HCT116 (cell line): ENCODE measurements at regions not wholly inside any gene's neighbourhood (a gene's known extent, or its start where the extent isn't known, plus 50 kb on each side); places are given as distances from the start of the nearest gene placed in this dataset.

Source experiments
- ATAC-seq: fragments of 200-7000 bp; cut with Tn5 transposase; 2 replicates; pipeline ENCODE4 v1.9.1; 2020; ENCODE audit warnings: mild to moderate bottlenecking, moderate library complexity
- BruUV-seq: library from RNA; stranded (reverse); fragments of 400-500 nt; replicated peaks from 2 replicates; lab custom pipeline; 2021; lab: Mats Ljungman, UMichigan
- CTCF ChIA-PET: fragments of 300-600 bp; sonication (Branson Sonifier 250); formaldehyde crosslinking; loops from one replicate; lab custom pipeline; 2021; ENCODE audit warnings: antibody characterized with exemption; lab: Charles Lee
- POLR2A ChIA-PET: fragments of 300-600, 350-600 bp; sonication (Branson Sonifier 250); formaldehyde crosslinking; loops from one replicate; lab custom pipeline; 2021; ENCODE audit warnings: antibody characterized with exemption; lab: Charles Lee
- RAD21 ChIA-PET, 2 experiments: fragments of 300-600 bp; sonication (Branson Sonifier 250); formaldehyde crosslinking; loops; one replicate each; lab custom pipeline; 2023; ENCODE audit warnings: low total read pairs in 2 of 2; ENCODE audit not compliant: uncharacterized antibody in 2 of 2, unreplicated experiment in 2 of 2, low non-redundant PET in 1 of 2; lab: Charles Lee
- DNase-seq: peaks from one replicate; pipeline ENCODE4 v3.0.0-alpha.2; 2010; ENCODE audit warnings: low read depth, low spot score
- H2AFZ ChIP-seq: fragments of 200-600 bp; shearing (Covaris generic), sonication (generic); 2 replicates; pipeline ENCODE4 v1.6.1; 2017; ENCODE audit warnings: low read depth, mixed run types, mixed read lengths, antibody characterized with exemption, low read length; ENCODE audit not compliant: poor library complexity, severe bottlenecking
- H3K27ac ChIP-seq: 2 replicates; pipeline ENCODE4 v1.5.1; 2012; ENCODE audit warnings: low read depth, low read length
- H3K27me3 ChIP-seq: fragments of 200-600 bp; sonication (generic); 2 replicates; pipeline ENCODE4 v1.6.1; 2016; ENCODE audit warnings: mixed run types, low read length, mixed read lengths; ENCODE audit not compliant: insufficient read depth
- H3K36me3 ChIP-seq, 2 experiments: fragments of 200-500 bp in 1 of 2; fragments of 200-600 bp in 1 of 2; sonication (Bioruptor generic) in 1 of 2; sonication (generic) in 1 of 2; 2 replicates each; pipeline versions ENCODE4 v1.5.1 to v1.6.1; 2014 to 2016; ENCODE audit warnings: low read length in 2 of 2, inconsistent platforms in 1 of 2, mixed read lengths in 1 of 2, mixed run types in 1 of 2; ENCODE audit not compliant: insufficient read depth in 2 of 2, control insufficient read depth in 1 of 2
- H3K4me1 ChIP-seq, 2 experiments: fragments of 200-600 bp in 1 of 2; sonication (generic) in 1 of 2; 2 replicates each; pipeline versions ENCODE4 v1.5.1 to v1.6.1; 2012 to 2017; ENCODE audit warnings: low read length in 2 of 2, inconsistent platforms in 1 of 2, mild to moderate bottlenecking in 1 of 2, mixed read lengths in 1 of 2, mixed run types in 1 of 2, moderate library complexity in 1 of 2; ENCODE audit not compliant: insufficient read depth in 2 of 2, control insufficient read depth in 1 of 2
- H3K4me2 ChIP-seq: fragments of 200-600 bp; sonication (generic); 2 replicates; pipeline ENCODE4 v1.6.1; 2017; ENCODE audit warnings: mixed run types, low read length, mixed read lengths
- H3K4me3 ChIP-seq, 2 experiments: fragments of 200-600 bp in 1 of 2; sonication (generic) in 1 of 2; replicated peaks in 1 of 2; 2 replicates each; pipeline ENCODE4 v1.5.1; 2011 to 2016; ENCODE audit warnings: low read length in 2 of 2, control low read depth in 1 of 2, low read depth in 1 of 2, mild to moderate bottlenecking in 1 of 2, mixed read lengths in 1 of 2, mixed run types in 1 of 2
- H3K79me2 ChIP-seq: fragments of 200-600 bp; sonication (generic); 2 replicates; pipeline ENCODE4 v1.6.1; 2017; ENCODE audit warnings: mild to moderate bottlenecking, mixed run types, low read length, moderate library complexity, mixed read lengths; ENCODE audit not compliant: insufficient read depth
- H3K9ac ChIP-seq: fragments of 200-600 bp; sonication (generic); 2 replicates; pipeline ENCODE4 v1.6.1; 2016; ENCODE audit warnings: low read length, mixed read lengths
- H3K9me2 ChIP-seq: fragments of 200-600 bp; sonication (generic), shearing (Covaris generic); 2 replicates; pipeline ENCODE4 v1.6.1; 2017; ENCODE audit warnings: mixed run types, mild to moderate bottlenecking, moderate library complexity; ENCODE audit not compliant: insufficient read depth
- H3K9me3 ChIP-seq, 2 experiments: fragments of 200-500 bp in 1 of 2; fragments of 200-600 bp in 1 of 2; sonication (Bioruptor generic) in 1 of 2; sonication (generic) in 1 of 2; 2 replicates each; pipeline ENCODE4 v1.6.1; 2014 to 2017; ENCODE audit warnings: low read length in 2 of 2, mixed read lengths in 2 of 2, inconsistent platforms in 1 of 2, low read depth in 1 of 2, mild to moderate bottlenecking in 1 of 2, mixed run types in 1 of 2, moderate library complexity in 1 of 2; ENCODE audit not compliant: control insufficient read depth in 1 of 2, insufficient read depth in 1 of 2
- H4K20me1 ChIP-seq: fragments of 200-600 bp; sonication (generic), shearing (Covaris generic); 2 replicates; pipeline ENCODE4 v1.6.1; 2017; ENCODE audit warnings: mixed run types, mild to moderate bottlenecking, moderate library complexity; ENCODE audit not compliant: insufficient read depth
- CEBPB ChIP-seq: IDR thresholded peaks from 2 replicates; pipeline ENCODE4 v1.6.1; 2012; ENCODE audit warnings: low read depth
- CTCF ChIP-seq, 3 experiments: fragments of 200-600 bp in 1 of 3; sonication (generic) in 1 of 3; IDR thresholded peaks in 2 of 3; conservative IDR thresholded peaks in 1 of 3; 2 replicates each; pipeline ENCODE4 v1.5.1; 2012 to 2017; ENCODE audit warnings: low read depth in 2 of 3, low read length in 2 of 3, antibody characterized with exemption in 1 of 3, borderline replicate concordance in 1 of 3, control low read depth in 1 of 3, mild to moderate bottlenecking in 1 of 3, mixed read lengths in 1 of 3, mixed run types in 1 of 3, moderate library complexity in 1 of 3; ENCODE audit not compliant: insufficient read depth in 1 of 3
- EGR1 ChIP-seq: IDR thresholded peaks from 2 replicates; pipeline ENCODE4 v1.6.1; 2012; ENCODE audit warnings: low read depth
- ELF1 ChIP-seq: IDR thresholded peaks from 2 replicates; pipeline ENCODE4 v1.6.1; 2012; ENCODE audit warnings: low read depth, borderline replicate concordance
- EZH2 ChIP-seq: fragments of 200-600 bp; sonication (generic); IDR thresholded peaks from 2 replicates; pipeline ENCODE4 v1.6.1; 2017; ENCODE audit warnings: antibody characterized with exemption, mixed run types
- EZH2phosphoT487 ChIP-seq: fragments of 200-600 bp; IDR thresholded peaks from 2 replicates; pipeline ENCODE4 v1.6.1; 2018; ENCODE audit warnings: antibody characterized with exemption, borderline replicate concordance
- JUND ChIP-seq: IDR thresholded peaks from 2 replicates; pipeline ENCODE4 v1.6.1; 2012
- POLR2A ChIP-seq: IDR thresholded peaks from 2 replicates; pipeline ENCODE4 v1.7.0; 2011; ENCODE audit warnings: borderline replicate concordance; ENCODE audit not compliant: insufficient read depth, insufficient read length; ENCODE audit errors: extremely low read depth
- POLR2AphosphoS5 ChIP-seq: IDR thresholded peaks from 2 replicates; pipeline ENCODE4 v1.6.1; 2011; ENCODE audit warnings: mild to moderate bottlenecking, low read depth, low read length, moderate library complexity
- SRF ChIP-seq: IDR thresholded peaks from 2 replicates; pipeline ENCODE4 v1.6.1; 2012; ENCODE audit warnings: low read depth
- YY1 ChIP-seq: IDR thresholded peaks from 2 replicates; pipeline ENCODE4 v1.6.1; 2011; ENCODE audit warnings: low read length, low read depth, moderate library complexity, mild to moderate bottlenecking; ENCODE audit not compliant: insufficient replicate concordance; ENCODE audit errors: extremely low read depth
- ZBTB33 ChIP-seq: IDR thresholded peaks from 2 replicates; pipeline ENCODE4 v1.6.1; 2011; ENCODE audit warnings: mild to moderate bottlenecking, low read length, moderate library complexity; ENCODE audit not compliant: insufficient replicate concordance; ENCODE audit errors: extremely low read depth
- ZNF274 ChIP-seq: fragments of 200-500 bp; sonication (Bioruptor generic); IDR thresholded peaks from 2 replicates; pipeline ENCODE4 v1.6.1; 2014; ENCODE audit warnings: mild to moderate bottlenecking, low read depth, low read length, inconsistent platforms
- intact Hi-C: fragments of 100-400 bp; cut with micrococcal nuclease; formaldehyde crosslinking; loops from 2 replicates; pipeline ENCODE4 v1.10.0; 2022

- TF ChIP-seq EZH2phosphoT487 = no peak
- no peak for TF ChIP-seq ELF1
- no peak for TF ChIP-seq EGR1
- no peak for TF ChIP-seq JUND
- TF ChIP-seq ZNF274 = no peak
- no peak for TF ChIP-seq SRF
- no peak for TF ChIP-seq EZH2
- TF ChIP-seq YY1 = no peak
- no peak for TF ChIP-seq CEBPB
- no peak for TF ChIP-seq ZBTB33
- no peak for TF ChIP-seq CTCF (IDR thresholded peaks at IDR 0.05 in 2 of 3, conservative IDR thresholded peaks at IDR 0.05 in 1 of 3; ENCODE audit: borderline replicate concordance in 1 of 3, insufficient read depth in 1 of 3, low read depth in 2 of 3, low read length in 2 of 3)
- TF ChIP-seq POLR2A = no peak
- no peak for TF ChIP-seq POLR2AphosphoS5
- RAD21 ChIA-PET = no interaction called here
- Histone ChIP-seq H3K4me1 (no peaks in the 10 kb centered on the region), H3K9me3 (no peaks in the 10 kb centered on the region), H3K4me2 (no peak overlapping the region), H3K4me3 (no peak overlapping the region), H3K27me3 (no peaks in the 10 kb centered on the region), H3K27ac (no peak overlapping the region), H3K9me2 (no peaks in the 10 kb centered on the region), H3K36me3 (no peaks in the 10 kb centered on the region), H2AFZ (no peak overlapping the region), H3K79me2 (no peaks in the 10 kb centered on the region), H3K9ac (no peak overlapping the region), H4K20me1 (no peaks in the 10 kb centered on the region)
- POLR2A ChIA-PET = no interaction called here
- DNase-seq (no peak), ATAC-seq (no peak)
- CTCF ChIA-PET = no interaction called here
- intact Hi-C loops = no loop called here
- BruUV-seq = no TSS peak
Measured at GRCh38 chr5:125236981-125237380, 490.5 kb upstream of the ZNF608 start.
